ENCODE measurements at regions not wholly inside any gene's neighbourhood (a gene's known extent, or its start where the extent isn't known, plus 50 kb on each side); places are given as distances from the start of the nearest gene placed in this dataset.
"Not testable (repeated sequence)": the region's sequence is repeated elsewhere in the genome, so short reads cannot be mapped to it uniquely, and the experiment has no call there.

- not testable (repeated sequence) for H3K36me3 Mint-ChIP-seq (ENCODE audit: low read depth); H3K27me3 Mint-ChIP-seq (ENCODE audit: insufficient read depth); H3K4me3 Mint-ChIP-seq
- Mint-ChIP-seq H3K27ac (peak overlapping the region; percentile 81), H3K9me3 (peaks cover 15% of the 10 kb centered on the region), H3K4me1 (ENCODE audit: low read depth) (peaks cover 46% of the 10 kb centered on the region)
- intact Hi-C loops (cut with micrococcal nuclease): loop anchor here (2.0 to 5.0 kb wide), 5 partner anchors 64 to 346 kb away; no protein-coding TSS in a partner anchor
- peak; percentile 11 for DNase-seq (ENCODE audit: low spot score)
These were observed 292.8 kb downstream of the FOXO1 start for GRCh38 chr13:40373608-40374007.

GRCh38 chr13:40375489-40376171, 290.8 kb downstream of the FOXO1 start:
- intact Hi-C loops (cut with micrococcal nuclease): no loop called here
- peaks cover under 1% of the 10 kb centered on the region for H3K27me3 Mint-ChIP-seq (ENCODE audit: insufficient read depth)

GRCh38 chr13:40376296-40376849, 290.1 kb downstream of the FOXO1 start:
- H3K4me1 Mint-ChIP-seq (ENCODE audit: low read depth): peaks cover 26% of the 10 kb centered on the region
- intact Hi-C loops (cut with micrococcal nuclease): no loop called here
- H3K27ac Mint-ChIP-seq: no peak overlapping the region
- DNase-seq (ENCODE audit: low spot score): no peak
- peaks cover 22% of the 10 kb centered on the region for H3K9me3 Mint-ChIP-seq
- peaks cover 3% of the 10 kb centered on the region for H3K36me3 Mint-ChIP-seq (ENCODE audit: low read depth)
- H3K27me3 Mint-ChIP-seq (ENCODE audit: insufficient read depth): peaks cover 3% of the 10 kb centered on the region
- H3K4me3 Mint-ChIP-seq: no peak overlapping the region

More at GRCh38 chr13:40375489-40376171, 290.8 kb downstream of the FOXO1 start:
- Mint-ChIP-seq H3K4me3 (no peak overlapping the region), H3K9me3 (peaks cover 22% of the 10 kb centered on the region), H3K36me3 (ENCODE audit: low read depth) (peaks cover 3% of the 10 kb centered on the region), H3K27ac (peak overlapping the region; percentile 8), H3K4me1 (ENCODE audit: low read depth) (peaks cover 34% of the 10 kb centered on the region)
- no peak for DNase-seq (ENCODE audit: low spot score)

GRCh38 chr13:40376867-40377535, 289.4 kb downstream of the FOXO1 start:
- no peak for DNase-seq (ENCODE audit: low spot score)
- Mint-ChIP-seq H3K4me3 (no peak overlapping the region), H3K4me1 (ENCODE audit: low read depth) (peaks cover 20% of the 10 kb centered on the region), H3K36me3 (ENCODE audit: low read depth) (peaks cover 3% of the 10 kb centered on the region), H3K9me3 (peaks cover 22% of the 10 kb centered on the region), H3K27ac (no peak overlapping the region), H3K27me3 (ENCODE audit: insufficient read depth) (peaks cover 3% of the 10 kb centered on the region)
- intact Hi-C loops (cut with micrococcal nuclease): no loop called here

- H3K4me3 Mint-ChIP-seq: no peak overlapping the region
- intact Hi-C loops (cut with micrococcal nuclease): no loop called here
These were observed 288.7 kb downstream of the FOXO1 start for GRCh38 chr13:40377783-40378182.

GRCh38 chr13:40379196-40379595, 287.2 kb downstream of the FOXO1 start:
- Mint-ChIP-seq H3K4me1 (ENCODE audit: low read depth) (peaks cover 4% of the 10 kb centered on the region), H3K9me3 (peaks cover 10% of the 10 kb centered on the region), H3K36me3 (ENCODE audit: low read depth) (no peaks in the 10 kb centered on the region), H3K27ac (no peak overlapping the region), H3K27me3 (ENCODE audit: insufficient read depth) (peaks cover 3% of the 10 kb centered on the region), H3K4me3 (no peak overlapping the region)
- no peak for DNase-seq (ENCODE audit: low spot score)
- intact Hi-C loops (cut with micrococcal nuclease): no loop called here

More at GRCh38 chr13:40377783-40378182, 288.7 kb downstream of the FOXO1 start:
- H3K4me1 Mint-ChIP-seq (ENCODE audit: low read depth): peaks cover 17% of the 10 kb centered on the region
- H3K36me3 Mint-ChIP-seq (ENCODE audit: low read depth): peaks cover 3% of the 10 kb centered on the region
- DNase-seq (ENCODE audit: low spot score): no peak
- H3K27ac Mint-ChIP-seq: no peak overlapping the region
- peaks cover 3% of the 10 kb centered on the region for H3K27me3 Mint-ChIP-seq (ENCODE audit: insufficient read depth)
- peaks cover 22% of the 10 kb centered on the region for H3K9me3 Mint-ChIP-seq

- DNase-seq (ENCODE audit: low spot score): no peak
- peaks cover 10% of the 10 kb centered on the region for H3K9me3 Mint-ChIP-seq
- H3K36me3 Mint-ChIP-seq (ENCODE audit: low read depth): no peaks in the 10 kb centered on the region
- peaks cover 3% of the 10 kb centered on the region for H3K27me3 Mint-ChIP-seq (ENCODE audit: insufficient read depth)
- intact Hi-C loops (cut with micrococcal nuclease): no loop called here
- H3K4me3 Mint-ChIP-seq: no peak overlapping the region
- H3K4me1 Mint-ChIP-seq (ENCODE audit: low read depth): peaks cover 5% of the 10 kb centered on the region
- H3K27ac Mint-ChIP-seq: no peak overlapping the region
These were observed 286.5 kb downstream of the FOXO1 start for GRCh38 chr13:40379794-40380578.

- no peak overlapping the region for H3K4me3 Mint-ChIP-seq
- no peaks in the 10 kb centered on the region for H3K36me3 Mint-ChIP-seq (ENCODE audit: low read depth)
- peaks cover 3% of the 10 kb centered on the region for H3K27me3 Mint-ChIP-seq (ENCODE audit: insufficient read depth)
- H3K4me1 Mint-ChIP-seq (ENCODE audit: low read depth): peaks cover 19% of the 10 kb centered on the region
- H3K9me3 Mint-ChIP-seq: peaks cover 10% of the 10 kb centered on the region
- intact Hi-C loops (cut with micrococcal nuclease): no loop called here
- H3K27ac Mint-ChIP-seq: peak overlapping the region; percentile 50
- DNase-seq (ENCODE audit: low spot score): no peak
These were observed 284.3 kb downstream of the FOXO1 start for GRCh38 chr13:40381935-40382764.

- no peaks in the 10 kb centered on the region for H3K36me3 Mint-ChIP-seq (ENCODE audit: low read depth)
- peaks cover 27% of the 10 kb centered on the region for H3K4me1 Mint-ChIP-seq (ENCODE audit: low read depth)
- intact Hi-C loops (cut with micrococcal nuclease): no loop called here
- H3K27ac Mint-ChIP-seq: no peak overlapping the region
- no peak overlapping the region for H3K4me3 Mint-ChIP-seq
- peaks cover 16% of the 10 kb centered on the region for H3K9me3 Mint-ChIP-seq
- no peak for DNase-seq (ENCODE audit: low spot score)
- peaks cover 3% of the 10 kb centered on the region for H3K27me3 Mint-ChIP-seq (ENCODE audit: insufficient read depth)
These were observed 283.3 kb downstream of the FOXO1 start for GRCh38 chr13:40383132-40383531.

GRCh38 chr13:40383885-40384284, 282.6 kb downstream of the FOXO1 start:
- no peak overlapping the region for H3K27ac Mint-ChIP-seq
- intact Hi-C loops (cut with micrococcal nuclease): no loop called here
- DNase-seq (ENCODE audit: low spot score): no peak
- no peak overlapping the region for H3K4me3 Mint-ChIP-seq
- H3K4me1 Mint-ChIP-seq (ENCODE audit: low read depth): peaks cover 33% of the 10 kb centered on the region
- peaks cover 9% of the 10 kb centered on the region for H3K9me3 Mint-ChIP-seq
- peaks cover 3% of the 10 kb centered on the region for H3K27me3 Mint-ChIP-seq (ENCODE audit: insufficient read depth)
- peaks cover 5% of the 10 kb centered on the region for H3K36me3 Mint-ChIP-seq (ENCODE audit: low read depth)

- Mint-ChIP-seq H3K4me3 (no peak overlapping the region), H3K9me3 (peaks cover 5% of the 10 kb centered on the region), H3K27me3 (ENCODE audit: insufficient read depth) (peaks cover 3% of the 10 kb centered on the region), H3K36me3 (ENCODE audit: low read depth) (peaks cover 5% of the 10 kb centered on the region), H3K4me1 (ENCODE audit: low read depth) (peaks cover 43% of the 10 kb centered on the region), H3K27ac (no peak overlapping the region)
- intact Hi-C loops (cut with micrococcal nuclease): loop anchor here (5.0 kb wide), 2 partner anchors 392 to 698 kb away; no protein-coding TSS in a partner anchor
- DNase-seq (ENCODE audit: low spot score): no peak
These were observed 281.2 kb downstream of the FOXO1 start for GRCh38 chr13:40384976-40385857.
